Inflammatory macrophage treated with lipopolysaccharide for 4 hours (primary cell): ENCODE measurements at regions not wholly inside any gene's neighbourhood (a gene's known extent, or its start where the extent isn't known, plus 50 kb on each side); places are given as distances from the start of the nearest gene placed in this dataset.
"Not testable (repeated sequence)": the region's sequence is repeated elsewhere in the genome, so short reads cannot be mapped to it uniquely, and the experiment has no call there.

Experiments used
- DNase-seq: peaks from one replicate; pipeline ENCODE4 v3.0.0-alpha.2; 2020

DNA sequence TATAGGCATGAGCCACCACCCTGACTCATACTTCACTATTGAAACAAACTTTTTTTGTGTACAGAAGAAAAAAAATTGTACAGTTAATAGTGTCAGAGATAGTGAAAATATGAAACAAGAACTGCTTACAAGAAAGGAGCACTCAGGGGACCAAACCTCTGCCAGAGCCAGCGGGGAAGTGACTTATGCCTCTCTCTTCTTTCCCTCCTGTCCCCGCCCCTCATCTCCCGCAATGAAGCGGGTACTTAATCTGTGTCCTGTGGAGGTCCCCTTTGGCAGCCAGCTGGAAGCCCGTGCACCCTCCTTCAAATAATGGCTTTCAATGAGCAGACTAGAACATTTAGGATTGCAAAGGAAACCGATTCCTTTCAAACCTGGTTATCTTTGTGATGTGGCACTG is 51.5 kb downstream of the PPIAL4A start:
- DNase-seq, result not testable (repeated sequence)

DNA sequence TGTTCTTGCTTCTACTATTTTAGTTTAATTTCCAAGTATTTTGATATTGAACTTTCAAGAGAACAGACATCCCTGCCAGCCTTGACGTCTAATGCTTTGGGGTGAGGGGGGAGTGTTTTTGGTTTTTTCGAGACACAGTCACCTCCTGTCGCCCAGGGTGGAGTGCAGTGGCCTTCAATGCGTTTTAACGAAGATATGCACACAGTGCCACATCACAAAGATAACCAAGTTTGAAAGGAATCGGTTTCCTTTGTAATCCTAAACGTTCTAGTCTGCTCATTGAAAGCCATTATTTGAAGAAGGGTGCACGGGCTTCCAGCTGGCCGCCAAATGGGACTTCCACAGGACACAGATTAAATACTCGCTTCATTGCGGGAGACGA is 52.3 kb downstream of the PPIAL4A start:
- not testable (repeated sequence) for DNase-seq

DNA sequence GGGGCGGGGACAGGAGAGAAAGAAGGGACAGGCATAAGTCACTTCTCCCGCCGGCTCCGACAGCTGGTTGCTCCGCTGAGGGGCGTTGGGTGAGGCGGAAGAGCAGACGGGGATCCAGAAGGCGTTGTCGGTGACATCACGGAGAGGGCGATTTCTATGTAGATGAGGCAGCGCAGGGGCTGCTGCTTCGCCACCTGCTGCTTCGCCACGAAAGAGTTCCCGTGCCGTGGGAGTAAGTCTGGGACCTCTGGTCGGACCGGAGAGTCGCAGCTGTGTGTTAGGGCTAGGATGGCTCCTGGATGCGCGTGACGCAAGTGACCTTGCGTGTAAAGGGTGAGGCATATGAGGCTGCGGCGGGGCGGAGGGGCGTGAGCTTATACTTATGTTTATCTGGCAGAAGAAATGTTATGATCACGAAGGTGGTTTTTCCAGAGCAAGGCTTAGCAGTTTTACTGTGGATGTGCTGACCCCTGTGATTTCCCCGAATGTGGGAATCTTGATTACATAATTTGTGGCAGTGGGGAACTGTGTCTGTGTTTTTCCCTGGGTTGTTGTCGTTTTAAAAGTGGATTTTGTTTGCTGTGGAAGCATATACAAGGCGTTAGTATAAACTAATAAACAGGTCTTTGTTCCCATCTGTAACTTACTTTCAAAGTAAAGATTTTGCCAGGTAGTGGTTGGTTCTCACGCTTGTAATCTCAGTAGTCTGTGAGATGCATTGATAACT is 52.8 kb downstream of the PPIAL4A start:
- peak; percentile 85 for DNase-seq

DNA sequence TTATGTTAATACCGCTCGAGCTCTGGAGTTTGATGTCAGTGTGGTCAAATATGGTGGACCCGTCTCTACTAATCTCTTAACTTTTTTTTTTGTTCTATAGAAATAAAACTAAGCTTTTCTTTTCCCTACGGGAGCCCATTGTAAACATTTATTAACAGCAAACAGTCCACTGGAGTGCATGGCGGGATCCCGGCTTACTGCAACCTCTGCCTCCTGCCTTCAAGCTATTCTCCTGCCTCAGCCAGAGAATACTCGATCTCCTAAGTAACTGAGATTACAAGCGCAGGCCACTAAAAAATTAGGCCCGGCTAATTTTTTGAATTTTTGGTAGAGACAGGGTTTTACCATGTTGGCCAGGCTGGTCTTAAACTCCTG is 53.4 kb downstream of the PPIAL4A start:
- not testable (repeated sequence) for DNase-seq

DNA sequence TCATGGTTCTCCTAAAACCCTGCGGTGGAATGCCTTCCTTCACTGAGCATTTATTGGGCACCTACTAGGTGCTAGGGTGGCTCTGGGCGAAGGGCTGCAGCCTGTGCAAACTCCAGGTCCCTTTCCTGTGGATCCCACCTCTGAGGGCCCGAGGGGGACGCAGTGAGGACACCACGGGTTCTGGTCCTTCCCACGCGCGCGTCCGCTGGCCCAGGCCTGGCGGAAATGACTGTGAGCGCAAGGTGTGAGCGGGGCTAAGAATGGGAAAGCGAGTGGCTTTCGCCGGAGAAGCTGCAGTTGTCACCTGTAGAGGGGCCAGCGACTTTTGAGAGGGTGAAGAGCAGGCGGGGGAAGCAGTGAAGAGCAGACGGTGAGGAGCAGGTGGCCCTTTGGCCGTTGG is 55.1 kb downstream of the PPIAL4A start:
- not testable (repeated sequence) for DNase-seq

DNA sequence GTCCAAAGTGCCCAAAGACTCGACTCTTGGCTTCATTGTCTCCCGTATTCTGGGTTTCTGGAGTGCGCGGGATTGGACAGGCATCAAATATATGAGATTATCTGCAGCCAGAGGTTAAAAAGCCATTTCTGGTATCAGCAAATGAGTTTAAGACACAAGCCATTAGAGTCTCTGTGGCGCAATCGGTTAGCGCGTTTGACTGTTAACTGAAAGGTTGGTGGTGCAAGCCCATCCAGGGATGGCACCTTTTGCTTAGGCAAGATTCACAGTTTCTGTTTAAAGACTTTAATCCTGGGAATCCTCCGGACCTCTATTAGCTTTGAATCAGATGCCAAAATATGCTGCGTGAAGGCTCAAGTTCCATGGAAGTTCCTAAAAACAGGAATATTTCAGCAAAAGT is 55.6 kb downstream of the PPIAL4A start:
- not testable (repeated sequence) for DNase-seq

DNA sequence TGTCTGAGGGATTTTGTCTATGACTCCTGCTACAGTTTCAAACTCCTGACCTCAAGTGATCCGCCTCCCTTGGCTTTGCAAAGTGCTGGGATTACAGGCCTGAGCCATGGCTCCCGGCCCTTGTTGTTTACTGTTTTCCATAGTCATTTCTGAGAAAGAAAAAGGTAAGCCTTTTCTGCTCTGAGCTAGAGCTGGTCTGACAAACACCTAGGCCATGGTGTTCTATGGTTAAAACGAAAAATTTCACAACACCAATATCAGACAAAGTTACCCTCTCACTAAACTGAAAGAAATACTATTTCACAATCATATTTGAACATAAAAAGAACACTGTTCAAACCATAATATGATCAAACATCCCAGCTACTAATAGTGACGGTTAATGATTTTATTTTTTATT is 57.5 kb downstream of the PPIAL4A start:
- DNase-seq, result not testable (repeated sequence)

DNA sequence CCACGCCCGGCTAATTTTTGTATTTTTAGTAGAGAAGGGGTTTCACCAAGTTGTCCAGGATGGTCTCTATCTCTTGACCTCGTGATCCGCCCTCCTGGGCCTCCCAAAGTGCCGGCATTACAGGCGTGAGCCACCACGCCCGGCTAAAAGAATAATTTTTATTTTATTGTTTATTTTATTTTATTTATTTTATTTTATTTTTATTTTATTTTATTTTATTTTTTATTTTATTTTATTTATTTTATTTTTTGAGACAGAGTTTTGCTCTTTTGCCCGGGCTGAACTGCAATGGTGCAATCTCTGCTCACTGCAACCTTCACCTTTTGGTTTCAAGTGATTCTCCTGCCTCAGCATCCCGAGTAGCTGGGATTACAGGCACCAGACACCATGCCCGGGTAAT is 60.2 kb downstream of the PPIAL4A start:
- not testable (repeated sequence) for DNase-seq

DNA sequence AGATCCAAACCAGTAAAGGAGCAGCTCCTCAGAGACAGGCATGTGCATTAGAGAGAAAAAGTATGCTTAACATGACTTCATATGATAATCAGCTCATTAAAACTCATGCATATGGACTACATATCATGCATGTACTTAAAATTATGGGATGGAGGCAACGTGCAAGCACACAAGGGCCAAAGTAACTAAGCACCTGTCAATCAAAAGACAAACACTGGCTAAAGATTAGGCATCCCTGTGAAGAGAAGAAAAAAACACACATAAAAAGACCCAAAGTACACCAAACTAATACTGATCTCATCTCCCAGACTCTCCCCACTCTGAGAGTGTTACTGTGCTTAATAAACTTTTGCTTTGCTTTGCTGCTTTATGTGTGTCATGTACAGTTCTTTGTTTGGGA is 61.1 kb downstream of the PPIAL4A start:
- not testable (repeated sequence) for DNase-seq

DNA sequence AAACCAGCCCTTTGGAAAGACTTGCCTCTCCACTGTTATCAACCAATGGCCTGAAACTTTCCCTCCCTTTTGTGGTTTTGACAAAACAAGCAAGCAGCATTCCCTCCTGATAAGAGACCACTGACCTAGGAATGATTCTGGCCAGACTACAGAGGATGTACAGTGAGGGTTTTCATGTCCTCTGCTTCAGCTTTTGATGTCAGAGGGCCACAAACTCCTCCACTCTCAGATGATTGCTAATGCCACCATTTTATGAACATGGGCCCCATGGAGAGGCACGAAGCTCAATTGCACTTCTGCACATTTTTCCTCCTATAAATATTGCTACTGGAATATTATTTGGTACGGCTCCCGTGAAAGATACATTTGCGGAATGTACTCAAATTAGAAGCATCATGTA is 61.5 kb downstream of the PPIAL4A start:
- DNase-seq, result not testable (repeated sequence)

DNA sequence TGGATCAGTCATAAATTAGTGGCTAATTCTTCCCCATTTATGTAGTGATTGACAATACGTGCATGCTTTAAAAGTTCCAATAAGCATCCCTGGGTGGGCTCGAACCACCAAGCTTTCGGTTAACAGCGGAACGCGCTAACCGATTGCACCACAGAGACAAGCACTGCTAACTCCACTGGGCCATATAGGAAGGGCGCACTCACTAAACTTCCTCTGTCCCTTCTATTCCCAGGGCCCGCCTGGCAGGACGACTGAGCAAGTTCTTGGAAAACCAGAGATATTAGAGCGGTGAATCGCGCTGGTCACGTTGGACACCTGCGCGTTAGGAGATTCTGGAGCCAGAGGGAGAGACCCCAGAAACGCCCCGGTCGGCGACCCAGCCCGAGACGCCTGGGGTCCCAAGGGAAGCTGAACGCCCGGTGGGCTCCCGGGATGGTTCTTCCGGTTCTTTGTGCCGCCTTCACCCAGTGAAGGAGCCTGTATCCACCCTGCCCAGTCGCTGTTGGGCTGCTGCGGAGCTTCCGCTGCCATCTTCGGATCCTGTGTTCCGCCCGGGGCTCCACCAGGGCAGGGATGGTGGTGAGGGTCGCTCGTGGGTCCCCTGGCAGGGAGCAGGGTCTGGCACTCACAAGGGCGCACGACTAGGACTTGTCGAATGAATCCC is 62.8 kb downstream of the PPIAL4A start:
- DNase-seq, result not testable (repeated sequence)

DNA sequence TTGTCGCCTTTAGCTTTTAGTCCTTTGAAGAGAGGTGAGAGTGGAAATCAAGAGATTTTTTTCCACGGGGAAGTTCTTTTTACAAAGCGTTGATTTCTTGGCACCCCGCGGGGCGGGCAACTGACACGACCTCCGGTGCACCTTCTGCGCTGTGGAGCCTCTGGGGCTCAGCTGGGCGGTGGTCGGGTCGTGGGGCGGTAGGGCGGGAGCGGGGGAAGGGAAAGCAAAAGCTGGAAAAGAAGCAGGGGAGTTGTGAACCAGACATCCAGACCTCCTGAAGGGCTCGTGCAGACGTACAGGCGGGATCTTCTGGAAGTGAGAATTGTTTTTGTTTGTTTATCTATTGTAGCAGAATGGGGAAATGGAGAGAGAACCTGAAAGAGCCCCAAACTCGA is 63.3 kb downstream of the PPIAL4A start:
- DNase-seq, result not testable (repeated sequence)

DNA sequence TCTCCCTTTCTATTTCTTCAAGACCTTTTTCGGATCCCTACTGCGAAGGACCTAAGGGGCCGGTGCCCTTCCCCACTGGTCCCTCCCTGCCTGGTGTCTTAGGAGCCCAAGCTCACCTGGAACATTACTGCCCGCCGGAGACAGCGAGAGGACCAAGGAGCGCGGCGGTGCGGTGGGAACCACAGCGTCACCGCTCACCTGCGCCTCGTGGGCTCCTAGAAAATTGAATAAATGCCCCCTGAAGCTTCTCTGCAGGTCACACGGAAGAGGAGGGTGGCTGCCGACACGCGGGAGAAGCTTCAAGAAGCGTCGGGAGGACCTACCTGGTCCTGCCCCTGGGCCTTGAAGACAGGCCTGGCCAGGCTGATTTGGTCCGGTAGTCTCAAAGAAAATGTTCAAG is 65.2 kb downstream of the PPIAL4A start:
- DNase-seq, result no peak

DNA sequence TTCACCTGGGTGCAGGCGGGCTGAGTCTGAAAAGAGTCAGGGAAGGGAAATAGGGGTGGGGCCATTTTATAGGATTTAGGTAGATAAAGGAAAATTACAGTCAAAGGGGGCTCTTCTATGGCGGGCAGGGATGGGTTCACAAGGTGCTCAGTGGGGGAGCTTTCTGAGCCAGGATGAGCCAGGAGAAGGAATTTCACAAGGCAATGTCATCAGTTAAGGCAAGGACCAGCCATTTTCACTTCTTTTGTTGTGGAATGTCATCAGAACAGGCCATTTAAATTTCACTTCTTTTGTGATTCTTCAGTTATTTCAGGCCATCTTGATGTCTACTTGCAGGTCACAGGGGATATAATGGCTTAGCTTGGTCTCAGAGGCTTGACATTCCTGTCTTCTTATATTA is 66.4 kb downstream of the PPIAL4A start:
- not testable (repeated sequence) for DNase-seq

DNA sequence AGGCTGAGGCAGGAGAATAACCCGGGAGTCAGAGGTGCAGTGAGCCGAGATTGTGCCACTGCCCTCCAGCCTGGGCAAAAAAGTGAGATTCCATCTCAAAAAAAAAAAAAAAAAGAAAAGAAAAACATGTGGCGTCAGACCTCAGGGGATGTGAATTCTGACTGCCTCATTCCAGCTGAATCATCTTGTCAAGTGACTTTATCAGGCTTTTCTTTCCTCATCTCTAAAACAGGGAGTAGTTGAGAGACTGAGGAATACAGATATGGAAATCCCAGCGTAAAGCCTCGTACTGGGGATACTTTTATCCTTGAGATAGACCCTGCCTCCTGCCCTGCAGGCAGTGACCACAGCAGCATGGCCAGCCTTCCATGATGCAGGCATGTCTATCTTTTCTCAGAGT is 76.4 kb downstream of the PPIAL4A start:
- peak; percentile 3 for DNase-seq

DNA sequence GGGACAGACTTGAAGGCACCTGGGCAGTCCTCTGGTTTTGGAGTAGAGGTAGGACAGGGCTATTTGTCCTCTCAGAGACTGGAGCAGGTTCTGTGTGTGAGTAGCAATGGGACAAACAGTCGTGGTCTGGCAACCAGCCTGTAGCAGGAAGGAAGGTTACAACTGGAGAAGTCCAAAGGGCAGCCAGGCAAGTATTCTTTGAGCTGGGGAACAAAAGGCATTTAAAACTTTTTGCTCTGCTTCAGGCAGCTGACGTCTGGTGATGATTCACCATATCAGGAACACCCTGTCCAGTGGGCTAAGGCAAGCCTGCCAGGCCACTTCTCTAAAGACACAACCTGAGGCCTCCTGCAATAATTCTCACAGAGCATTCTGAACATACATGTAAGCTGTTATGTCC is 83.3 kb downstream of the PPIAL4A start:
- DNase-seq, result peak; percentile 64

DNA sequence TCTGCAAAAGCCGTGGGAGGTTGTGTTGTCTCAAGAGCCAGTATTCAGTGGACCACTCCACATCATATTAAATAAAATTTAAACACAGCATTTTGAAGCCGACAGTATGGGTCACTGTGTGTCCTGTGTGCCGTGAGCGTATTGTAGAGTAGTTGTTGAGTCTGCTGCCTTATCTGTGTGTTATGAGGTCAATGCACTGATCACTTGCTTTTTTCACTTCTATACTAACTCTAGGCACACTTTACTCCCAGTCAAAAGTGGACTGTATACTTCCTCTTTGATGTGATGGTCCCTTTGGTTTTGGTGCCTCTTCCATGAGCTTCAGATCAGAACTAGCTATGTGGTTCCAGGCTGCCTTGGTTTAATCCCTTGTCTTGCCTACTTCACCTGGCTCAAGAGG is 84.3 kb downstream of the PPIAL4A start:
- not testable (repeated sequence) for DNase-seq

DNA sequence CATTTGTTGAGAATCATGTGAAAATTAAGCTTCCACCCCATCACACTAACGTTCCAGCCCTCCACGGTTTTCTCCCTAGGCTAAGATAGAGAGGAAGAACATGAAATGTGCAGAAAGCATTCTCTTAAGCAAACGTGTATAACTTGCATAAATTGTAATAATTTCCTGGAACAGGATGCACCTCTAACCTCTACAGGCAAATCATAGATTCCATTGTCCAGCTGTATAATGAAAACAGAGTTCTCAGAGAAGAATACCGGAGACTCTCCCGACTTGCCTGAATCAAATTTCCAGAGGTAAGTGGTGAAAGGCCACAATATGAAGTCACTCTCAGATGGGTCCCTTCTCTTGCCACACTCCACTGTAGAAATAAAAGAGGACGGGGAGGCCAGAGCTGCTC is 87.7 kb downstream of the PPIAL4A start:
- DNase-seq, result not testable (repeated sequence)

DNA sequence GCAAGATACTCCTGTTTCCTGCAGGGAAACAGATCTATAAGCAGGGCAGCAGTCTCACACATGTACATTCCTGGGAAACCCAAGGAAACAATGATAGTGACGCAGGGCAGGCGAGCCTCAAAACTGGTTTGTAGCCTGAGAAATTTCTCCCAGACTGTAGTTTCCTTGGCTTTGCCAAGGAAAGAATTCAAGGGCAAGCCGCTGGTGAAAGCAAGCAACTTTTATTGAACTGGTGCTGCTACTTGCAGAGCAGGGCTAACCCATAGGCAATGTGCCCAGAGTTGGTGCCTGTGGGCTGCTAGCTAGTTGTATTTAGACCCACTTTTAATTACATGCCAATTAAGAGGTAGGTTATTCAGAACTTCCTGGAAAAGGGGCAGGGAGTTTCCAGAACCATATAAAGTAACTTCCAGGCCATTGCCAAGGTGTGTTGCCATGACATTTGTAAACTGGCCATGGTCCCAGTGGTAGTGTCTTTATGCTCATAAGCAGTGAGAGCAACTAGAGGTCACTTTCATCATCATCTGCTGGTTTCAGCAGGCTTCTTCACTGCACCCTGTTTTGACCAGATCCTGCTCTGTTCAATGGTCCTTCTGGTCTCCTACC is 92.0 kb downstream of the PPIAL4A start:
- DNase-seq, result not testable (repeated sequence)

DNA sequence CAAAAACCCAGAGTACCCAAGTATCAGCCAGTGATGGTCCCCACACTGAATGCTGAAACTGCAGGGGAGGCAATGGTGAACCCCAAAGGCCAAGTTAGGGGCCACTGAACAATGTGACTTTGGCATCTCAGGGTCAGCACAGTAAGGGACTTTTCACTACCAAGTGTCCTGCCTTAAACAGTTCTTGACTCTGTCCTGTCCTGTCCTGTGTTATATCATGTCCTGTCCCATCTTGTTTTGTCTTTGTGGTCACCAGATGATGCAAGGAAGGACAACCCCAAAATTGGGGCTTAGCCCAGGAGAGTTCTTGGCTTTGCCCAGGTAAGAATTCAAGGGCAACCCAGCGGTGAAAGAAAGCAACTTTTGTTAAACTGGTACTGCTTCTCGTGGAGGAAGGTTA is 105.0 kb downstream of the PPIAL4A start:
- not testable (repeated sequence) for DNase-seq

DNA sequence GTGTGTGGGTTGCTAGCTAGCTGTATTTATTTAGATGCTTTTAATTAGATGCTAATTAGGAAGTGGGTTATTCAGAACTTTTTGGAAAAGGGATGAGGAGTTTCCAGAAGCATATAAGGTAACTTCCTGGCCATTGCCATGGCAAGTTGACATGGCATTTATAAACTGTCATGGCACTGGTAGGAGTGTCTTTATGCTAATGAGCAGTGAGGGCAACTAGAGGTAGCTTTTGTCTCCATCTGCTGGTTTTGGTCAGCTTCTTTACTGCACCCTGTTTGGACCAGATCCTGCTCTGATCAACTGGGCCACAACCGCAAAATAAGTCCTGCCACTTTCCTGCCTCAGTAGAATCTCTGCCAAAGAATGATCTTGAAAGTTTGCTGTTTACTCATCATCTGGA is 105.5 kb downstream of the PPIAL4A start:
- DNase-seq, result not testable (repeated sequence)

DNA sequence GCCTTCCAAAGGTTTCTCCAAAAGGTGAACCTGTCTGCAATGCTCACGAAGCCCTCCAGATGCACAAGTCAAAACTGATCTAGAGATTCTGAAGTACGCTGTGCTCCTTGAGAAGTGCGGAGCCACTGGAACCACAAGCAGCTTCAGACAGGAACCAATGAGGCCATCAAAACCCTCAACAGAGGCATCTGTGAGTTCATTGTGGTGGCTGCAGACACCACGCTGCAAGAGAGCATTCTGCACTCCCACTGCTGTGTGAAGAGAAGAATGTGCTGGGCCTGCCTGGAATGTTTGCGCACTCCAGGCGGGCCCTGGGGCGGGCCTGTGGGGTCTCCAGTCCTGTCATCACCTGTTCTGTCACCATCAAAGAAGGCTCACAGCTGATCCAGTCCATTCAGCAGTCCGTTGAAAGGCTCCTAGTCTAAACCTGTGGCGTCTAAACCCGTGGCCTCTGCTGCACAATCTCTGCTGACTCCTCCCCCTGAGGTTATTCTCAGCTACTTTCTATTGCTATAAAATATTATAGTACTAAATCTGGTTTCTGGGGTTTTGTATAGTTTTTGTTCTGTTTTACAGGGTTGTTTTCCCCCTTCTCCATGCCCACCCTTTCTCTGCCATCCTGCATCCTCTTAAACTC is 111.6 kb downstream of the PPIAL4A start:
- DNase-seq, result not testable (repeated sequence)

DNA sequence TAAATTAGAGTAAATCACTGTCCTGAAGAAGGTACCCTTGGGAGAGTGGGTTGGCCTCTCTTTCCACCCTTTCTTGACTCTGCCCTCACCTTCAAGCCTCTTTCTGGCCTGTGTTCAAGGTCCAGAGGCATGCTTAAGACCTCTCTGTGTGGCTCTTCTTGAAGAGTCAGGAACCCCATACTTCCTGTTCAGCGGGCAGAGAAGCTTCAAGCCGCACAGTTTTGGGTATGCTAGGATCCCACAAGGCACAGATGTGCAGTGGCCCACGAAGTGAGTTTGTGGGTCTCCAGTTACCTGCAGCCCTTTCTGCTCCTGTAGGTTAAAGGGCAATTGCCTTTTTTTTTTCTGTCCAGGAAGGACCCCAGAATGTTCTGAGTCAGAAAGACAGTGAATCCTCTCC is 113.7 kb downstream of the PPIAL4A start:
- not testable (repeated sequence) for DNase-seq

DNA sequence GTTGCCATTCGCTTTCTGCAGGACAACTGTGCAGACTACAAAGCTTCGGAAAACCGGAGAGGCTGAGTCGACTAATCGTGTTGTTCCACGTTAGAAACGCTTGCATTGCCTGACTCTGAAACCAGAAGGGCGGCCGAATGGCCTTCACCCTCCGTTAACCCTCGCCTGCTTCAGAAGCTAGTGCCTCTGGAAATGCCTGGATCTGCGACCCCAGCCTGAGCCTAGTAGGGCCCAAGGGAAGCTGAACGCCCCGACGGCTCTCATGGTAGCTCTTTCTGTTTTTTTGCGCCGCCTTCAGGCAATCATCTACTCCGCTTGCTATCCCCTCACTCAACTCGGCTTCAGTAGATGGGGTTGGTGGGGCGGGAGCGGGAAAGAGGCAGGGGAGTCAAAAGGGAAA is 117.3 kb downstream of the PPIAL4A start:
- DNase-seq, result not testable (repeated sequence)
